ENCODE measurements at regions not wholly inside any gene's neighbourhood (a gene's known extent, or its start where the extent isn't known, plus 50 kb on each side); places are given as distances from the start of the nearest gene placed in this dataset.

- no peak for DNase-seq
- H3K4me1 Mint-ChIP-seq (ENCODE audit: low read depth, unreplicated experiment) = no peaks in the 10 kb centered on the region
- H3K4me3 Mint-ChIP-seq (ENCODE audit: low read depth, unreplicated experiment) = no peak overlapping the region
- peaks cover 2% of the 10 kb centered on the region for H3K9me3 Mint-ChIP-seq (ENCODE audit: low read depth, unreplicated experiment)
- H3K36me3 Mint-ChIP-seq (ENCODE audit: insufficient read depth, unreplicated experiment) = no peaks in the 10 kb centered on the region
- H3K27me3 Mint-ChIP-seq (ENCODE audit: unreplicated experiment) = peaks cover 5% of the 10 kb centered on the region
- no peak for TF ChIP-seq CTCF (IDR thresholded peaks at IDR 0.05; ENCODE audit: unreplicated experiment)
- H3K27ac Mint-ChIP-seq (ENCODE audit: unreplicated experiment) = no peak overlapping the region
- intact Hi-C loops (cut with micrococcal nuclease; ENCODE audit: unreplicated experiment) = no loop called here
- BruUV-seq (replicated peaks) = no TSS peak
- CTCF ChIA-PET = no interaction called here
Observed at GRCh38 chr3:22899441-22899840, 303.7 kb upstream of the UBE2E2 start.

- no peak for TF ChIP-seq CTCF (IDR thresholded peaks at IDR 0.05; ENCODE audit: unreplicated experiment)
- BruUV-seq (replicated peaks) = no TSS peak
- no peaks in the 10 kb centered on the region for H3K4me1 Mint-ChIP-seq (ENCODE audit: low read depth, unreplicated experiment)
- H3K27me3 Mint-ChIP-seq (ENCODE audit: unreplicated experiment) = no peaks in the 10 kb centered on the region
- no peak overlapping the region for H3K27ac Mint-ChIP-seq (ENCODE audit: unreplicated experiment)
- no peak overlapping the region for H3K4me3 Mint-ChIP-seq (ENCODE audit: low read depth, unreplicated experiment)
- no peaks in the 10 kb centered on the region for H3K36me3 Mint-ChIP-seq (ENCODE audit: insufficient read depth, unreplicated experiment)
- CTCF ChIA-PET = no interaction called here
- intact Hi-C loops (cut with micrococcal nuclease; ENCODE audit: unreplicated experiment) = no loop called here
- peaks cover 2% of the 10 kb centered on the region for H3K9me3 Mint-ChIP-seq (ENCODE audit: low read depth, unreplicated experiment)
- no peak for DNase-seq
Observed at GRCh38 chr3:22900296-22900695, 302.8 kb upstream of the UBE2E2 start.

GRCh38 chr3:22901684-22902083 is 301.4 kb upstream of the UBE2E2 start:
- no peak for TF ChIP-seq CTCF (IDR thresholded peaks at IDR 0.05; ENCODE audit: unreplicated experiment)
- H3K4me3 Mint-ChIP-seq (ENCODE audit: low read depth, unreplicated experiment) = no peak overlapping the region
- CTCF ChIA-PET = no interaction called here
- no peaks in the 10 kb centered on the region for H3K4me1 Mint-ChIP-seq (ENCODE audit: low read depth, unreplicated experiment)
- intact Hi-C loops (cut with micrococcal nuclease; ENCODE audit: unreplicated experiment) = no loop called here
- BruUV-seq (replicated peaks) = no TSS peak
- no peak for DNase-seq
- H3K27ac Mint-ChIP-seq (ENCODE audit: unreplicated experiment) = no peak overlapping the region
- no peaks in the 10 kb centered on the region for H3K36me3 Mint-ChIP-seq (ENCODE audit: insufficient read depth, unreplicated experiment)
- H3K9me3 Mint-ChIP-seq (ENCODE audit: low read depth, unreplicated experiment) = peaks cover 2% of the 10 kb centered on the region
- no peaks in the 10 kb centered on the region for H3K27me3 Mint-ChIP-seq (ENCODE audit: unreplicated experiment)

GRCh38 chr3:22907161-22907780 is 295.9 kb upstream of the UBE2E2 start:
- H3K36me3 Mint-ChIP-seq (ENCODE audit: insufficient read depth, unreplicated experiment) = no peaks in the 10 kb centered on the region
- no peak for TF ChIP-seq CTCF (IDR thresholded peaks at IDR 0.05; ENCODE audit: unreplicated experiment)
- BruUV-seq (replicated peaks) = no TSS peak
- H3K9me3 Mint-ChIP-seq (ENCODE audit: low read depth, unreplicated experiment) = peaks cover 2% of the 10 kb centered on the region
- H3K27me3 Mint-ChIP-seq (ENCODE audit: unreplicated experiment) = no peaks in the 10 kb centered on the region
- H3K4me3 Mint-ChIP-seq (ENCODE audit: low read depth, unreplicated experiment) = no peak overlapping the region
- no peaks in the 10 kb centered on the region for H3K4me1 Mint-ChIP-seq (ENCODE audit: low read depth, unreplicated experiment)
- DNase-seq = no peak
- CTCF ChIA-PET = no interaction called here
- no peak overlapping the region for H3K27ac Mint-ChIP-seq (ENCODE audit: unreplicated experiment)
- intact Hi-C loops (cut with micrococcal nuclease; ENCODE audit: unreplicated experiment) = no loop called here

Data from Calu3 (cell line).